GM19025 (cell line): ENCODE measurements at regions not wholly inside any gene's neighbourhood (a gene's known extent, or its start where the extent isn't known, plus 50 kb on each side); places are given as distances from the start of the nearest gene placed in this dataset.

Experiments
- ATAC-seq: cut with Tn5 transposase; IDR thresholded peaks from one replicate; pipeline ENCODE4 v1.9.1; 2021; ENCODE audit warnings: mild to moderate bottlenecking, low read depth, moderate library complexity; ENCODE audit not compliant: unreplicated experiment

DNA sequence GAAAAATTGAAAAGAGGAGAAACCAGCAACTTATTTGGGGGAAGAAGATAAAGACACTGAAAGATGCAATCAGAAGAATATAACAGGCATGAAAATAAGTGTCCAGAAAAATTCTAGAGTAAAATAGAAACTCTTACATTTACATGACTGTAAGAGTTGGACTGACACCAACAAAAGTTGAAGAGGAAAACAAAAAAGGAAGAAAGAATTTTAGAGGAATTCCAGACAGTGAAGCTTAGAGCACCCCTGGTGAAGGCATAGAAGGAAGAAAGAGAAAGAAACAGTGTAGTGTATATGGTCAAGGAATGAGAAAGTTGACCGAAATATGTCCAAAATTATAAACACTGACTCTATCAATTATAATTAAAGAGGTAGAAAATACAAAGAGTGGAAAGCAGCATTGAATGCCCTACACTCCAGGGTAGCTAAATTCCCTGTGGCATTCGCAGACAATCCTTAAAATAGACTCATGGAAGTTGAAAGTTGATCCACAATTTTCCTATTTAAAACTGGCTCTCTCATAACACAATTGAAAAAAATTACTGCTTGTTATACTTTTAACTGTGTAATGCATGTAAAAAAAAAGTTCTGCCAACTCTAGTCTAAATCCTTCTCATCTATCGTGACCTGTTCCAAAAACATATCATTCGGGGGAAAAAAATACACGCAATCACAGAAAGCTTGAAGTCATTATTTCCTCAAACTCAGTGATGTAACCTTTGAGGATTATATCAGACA is 102.6 kb upstream of the ABI3BP start:
- ATAC-seq = no peak

DNA sequence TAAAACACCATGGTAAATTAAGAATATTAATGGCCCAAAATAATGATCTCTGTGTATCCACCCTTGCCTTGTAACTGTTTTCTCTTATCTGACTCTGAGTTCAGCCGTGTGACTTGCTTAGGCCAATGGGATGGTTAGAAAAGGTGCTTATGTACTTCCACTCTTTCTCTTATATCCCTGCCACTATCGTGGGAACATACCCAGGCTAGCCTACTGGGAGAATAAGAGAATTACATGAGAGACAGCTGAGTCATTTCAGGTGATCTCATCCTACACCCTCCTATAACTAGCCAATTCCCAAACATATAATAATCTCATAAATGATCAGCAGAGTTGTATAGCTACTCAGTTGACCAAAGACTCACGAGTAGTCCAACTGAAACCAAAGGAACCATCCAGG is 98.3 kb upstream of the ABI3BP start:
- ATAC-seq = no peak

DNA sequence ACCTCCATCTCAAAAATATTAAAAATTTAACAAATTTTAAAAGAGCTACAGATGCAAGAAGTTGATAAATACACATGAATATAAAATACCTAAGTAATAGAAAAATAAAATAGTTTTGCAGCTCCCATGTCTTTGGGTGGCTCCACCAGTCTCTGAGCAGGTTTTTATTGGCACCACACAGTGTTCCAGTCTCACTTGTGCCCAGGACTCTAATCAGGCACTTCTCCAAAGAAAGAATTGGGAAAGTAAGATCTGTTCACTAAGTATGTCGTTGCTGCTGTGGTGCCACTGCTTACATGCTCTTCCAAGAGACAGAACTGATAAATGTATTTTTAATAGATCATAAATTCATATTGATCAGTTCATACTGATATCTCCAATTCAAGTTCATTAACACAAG is 92.5 kb upstream of the ABI3BP start:
- ATAC-seq = no peak

DNA sequence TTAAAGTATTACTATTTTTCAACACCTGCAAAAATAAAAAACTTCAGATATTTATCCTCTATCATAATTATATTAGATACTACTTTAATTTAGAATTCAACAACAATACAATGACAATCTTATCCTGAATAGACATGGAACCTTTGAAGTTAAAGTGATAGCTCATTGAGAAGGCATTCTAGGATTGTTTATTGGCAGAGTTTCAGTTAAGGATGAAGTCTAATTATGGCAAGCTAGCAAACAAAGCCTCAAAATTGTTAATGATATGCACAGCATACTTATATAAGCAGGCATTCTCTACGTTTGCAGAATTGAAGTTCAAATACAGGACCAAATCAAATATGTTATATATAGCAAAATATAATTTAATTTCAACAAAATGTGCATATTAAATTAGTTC is 91.2 kb upstream of the ABI3BP start:
- no peak for ATAC-seq

DNA sequence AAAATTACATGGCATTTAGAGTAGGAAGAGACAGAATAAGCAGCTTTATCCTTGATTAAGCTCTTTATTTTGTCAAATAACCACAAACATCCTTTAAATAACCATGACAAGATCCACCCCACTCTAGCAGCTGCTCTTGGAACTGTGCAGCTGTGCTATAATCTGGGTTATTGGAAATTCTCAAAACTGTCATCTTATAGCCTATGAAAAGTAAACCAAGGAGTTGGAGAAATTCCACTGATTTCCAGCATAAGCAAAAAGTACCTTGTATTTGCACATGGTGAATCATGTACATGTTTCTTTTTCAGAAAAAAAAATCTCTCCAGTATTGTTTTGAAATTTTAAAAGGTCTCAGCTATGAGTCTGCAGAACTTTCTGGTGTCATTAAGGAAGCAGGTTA is 88.8 kb upstream of the ABI3BP start:
- no peak for ATAC-seq

DNA sequence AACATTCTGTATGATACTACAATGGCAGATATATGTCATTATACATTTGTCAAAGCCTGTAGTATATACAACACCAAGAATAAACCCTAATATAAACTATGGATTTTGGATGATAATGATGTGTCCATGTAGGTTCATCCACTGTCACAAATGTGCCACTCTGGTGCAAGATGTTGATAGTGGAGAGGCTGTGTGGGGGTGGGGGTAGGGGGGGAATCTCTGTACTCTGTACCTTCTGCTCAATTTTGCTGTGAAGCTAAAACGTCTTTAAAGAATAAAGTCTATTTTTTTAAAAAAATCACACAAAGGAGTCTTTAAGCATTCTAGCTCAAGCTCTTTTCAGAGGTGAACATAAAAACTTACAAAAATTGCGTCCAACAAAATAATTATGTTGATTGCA is 88.2 kb upstream of the ABI3BP start:
- ATAC-seq = no peak

DNA sequence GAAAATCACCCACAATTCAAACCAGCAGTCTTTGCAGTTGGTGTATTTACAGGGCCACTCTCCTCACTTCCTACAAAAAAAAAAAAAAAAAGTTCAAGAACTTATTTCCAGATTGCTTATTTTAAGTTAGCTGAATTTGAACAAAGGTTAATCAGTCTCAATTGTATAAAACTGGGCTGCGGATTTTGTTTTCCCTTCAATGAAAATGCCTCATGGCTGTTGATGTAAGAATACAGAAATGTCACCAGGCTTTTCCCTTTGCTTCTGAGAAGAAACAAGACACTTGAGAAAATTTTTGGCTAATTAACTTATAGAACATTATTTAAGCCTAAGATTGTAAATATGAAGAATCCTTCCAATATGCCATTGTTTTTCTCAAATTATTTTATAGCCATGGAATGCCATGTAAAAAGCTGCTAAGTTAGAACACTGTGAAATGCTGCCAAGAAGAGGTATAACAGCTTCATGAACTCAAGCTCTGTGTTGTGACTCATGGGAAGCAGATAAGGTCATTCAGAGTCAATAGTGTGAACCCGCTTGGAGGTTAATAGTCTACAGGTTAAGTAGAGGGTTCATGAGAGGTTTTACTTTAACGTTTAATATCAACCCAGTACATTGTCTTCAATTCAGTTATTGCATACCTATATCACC is 84.3 kb upstream of the ABI3BP start:
- ATAC-seq = no peak

DNA sequence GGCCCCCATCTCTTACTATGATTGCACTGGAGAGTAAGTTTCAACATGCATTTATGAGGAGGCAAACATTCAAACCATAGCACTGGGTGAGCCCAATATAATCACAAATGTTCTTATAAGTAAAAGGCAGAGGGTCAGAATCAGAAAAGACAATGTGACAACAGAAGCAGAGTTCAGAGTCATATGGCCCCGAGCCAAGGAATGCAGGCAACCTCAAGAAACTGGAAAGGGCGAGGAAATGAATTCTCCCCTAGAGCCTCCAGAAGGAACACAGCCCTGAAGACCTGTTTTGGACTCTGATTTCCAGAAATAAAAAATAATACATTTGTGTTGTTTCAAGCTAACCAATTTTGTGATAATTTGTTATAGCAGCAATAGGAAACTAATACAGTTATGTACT is 81.3 kb upstream of the ABI3BP start:
- no peak for ATAC-seq

DNA sequence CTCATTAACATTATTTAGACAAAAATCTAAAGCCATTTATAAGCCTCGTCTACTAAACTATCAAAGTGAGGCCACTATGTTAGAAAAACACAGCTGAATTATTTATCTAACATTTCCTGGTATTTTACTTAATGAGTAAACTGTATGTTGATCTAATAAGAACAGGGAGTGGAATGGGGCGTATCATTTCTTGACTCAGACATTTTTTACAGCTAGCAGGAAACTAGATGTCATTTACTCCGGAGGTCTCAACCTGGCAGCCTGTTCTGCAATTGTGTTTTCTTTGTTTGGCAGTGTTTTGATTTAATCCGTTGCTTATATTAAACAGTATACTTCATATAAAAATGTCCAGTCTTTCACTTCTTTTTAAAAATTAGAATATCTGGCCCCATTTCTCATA is 79.1 kb upstream of the ABI3BP start:
- no peak for ATAC-seq

DNA sequence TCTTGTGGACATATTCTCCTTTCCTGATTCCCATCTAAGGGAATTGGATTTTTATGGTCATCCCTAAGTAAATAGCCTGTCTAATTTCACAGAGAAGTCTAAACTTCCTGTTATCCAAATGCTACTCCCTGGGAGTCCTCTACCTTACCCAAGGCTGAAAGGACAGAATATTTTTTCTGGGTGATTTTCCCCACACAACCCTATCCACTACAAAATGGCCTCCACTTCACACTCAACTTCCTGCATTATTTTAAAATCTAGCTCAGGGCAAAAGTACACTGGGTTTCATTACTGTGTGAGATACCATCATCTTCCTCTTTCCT is 77.5 kb upstream of the ABI3BP start:
- ATAC-seq = no peak

DNA sequence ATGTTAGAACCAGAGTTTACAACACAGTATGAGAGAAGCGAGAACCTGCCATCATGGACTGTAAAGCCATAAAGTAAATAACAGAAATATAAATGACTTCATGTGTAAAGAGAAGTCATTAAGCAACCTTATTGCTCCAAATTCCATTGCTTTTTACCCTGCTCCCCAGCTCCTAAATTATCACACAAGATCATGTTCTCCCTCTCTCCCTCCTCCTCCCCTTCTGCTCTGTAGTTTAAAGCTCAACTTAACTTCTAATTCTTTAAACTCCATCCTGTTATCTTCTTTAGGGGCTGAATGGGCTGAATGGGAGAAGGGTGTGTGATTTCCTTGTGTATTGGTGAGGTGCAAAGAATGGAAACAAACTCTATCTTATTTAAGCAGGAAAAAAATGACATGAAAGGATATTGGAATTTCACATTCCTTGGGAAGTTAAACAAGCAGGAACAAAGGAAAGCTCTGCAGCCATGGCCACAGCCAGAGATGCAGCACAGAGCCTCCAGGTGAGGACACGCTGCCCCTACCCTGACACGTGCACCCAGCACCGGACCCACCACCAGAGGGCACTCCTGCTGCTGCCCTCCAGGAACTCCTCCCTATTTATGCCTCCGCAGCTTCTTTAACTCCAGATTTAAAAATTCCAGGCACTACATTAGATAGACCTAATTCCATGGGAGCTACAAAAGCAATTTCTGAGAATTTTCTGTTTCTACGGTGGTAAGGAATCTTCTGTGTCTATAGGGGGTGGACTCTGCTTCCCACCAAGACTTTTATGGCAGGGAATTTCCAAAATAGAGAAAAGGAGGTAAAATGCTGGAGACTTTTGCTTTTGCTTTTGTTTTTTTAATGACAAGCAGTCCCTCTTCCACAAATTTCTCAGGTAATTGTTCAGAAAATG is 76.9 kb upstream of the ABI3BP start:
- ATAC-seq = peak; percentile 70

DNA sequence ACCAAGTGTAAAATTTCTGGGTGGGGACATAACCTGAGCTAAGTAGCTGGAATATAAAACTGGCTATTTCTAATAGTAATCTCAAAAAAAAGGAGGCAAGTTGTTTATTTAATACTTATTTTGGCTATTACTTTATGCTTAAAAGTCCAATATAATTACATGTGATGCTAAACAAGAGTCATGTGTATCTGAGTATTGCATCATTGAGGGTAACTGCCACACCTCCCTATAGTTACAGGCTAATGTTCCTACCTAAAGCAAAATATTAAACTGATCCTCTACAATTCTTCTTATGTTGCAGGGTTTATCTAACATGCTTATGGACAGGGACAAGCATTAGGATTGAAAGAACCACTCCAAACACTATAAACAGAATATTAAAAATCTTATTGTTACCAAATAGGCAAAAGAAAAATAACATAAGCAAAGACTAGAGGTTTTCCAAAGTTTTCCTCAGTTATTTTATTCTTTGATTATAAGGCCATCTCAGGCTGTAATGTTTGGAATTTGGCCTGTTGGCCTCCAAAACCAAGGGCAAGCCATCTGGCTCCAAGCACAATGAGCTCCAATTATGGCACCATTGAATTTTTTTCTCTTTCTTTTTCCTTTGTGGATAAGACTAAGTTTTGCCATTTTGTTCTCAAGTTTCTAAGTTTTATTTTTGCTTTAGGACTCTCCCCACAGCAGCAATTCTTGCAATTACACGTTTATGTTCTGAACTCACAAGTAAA is 75.8 kb upstream of the ABI3BP start:
- no peak for ATAC-seq

DNA sequence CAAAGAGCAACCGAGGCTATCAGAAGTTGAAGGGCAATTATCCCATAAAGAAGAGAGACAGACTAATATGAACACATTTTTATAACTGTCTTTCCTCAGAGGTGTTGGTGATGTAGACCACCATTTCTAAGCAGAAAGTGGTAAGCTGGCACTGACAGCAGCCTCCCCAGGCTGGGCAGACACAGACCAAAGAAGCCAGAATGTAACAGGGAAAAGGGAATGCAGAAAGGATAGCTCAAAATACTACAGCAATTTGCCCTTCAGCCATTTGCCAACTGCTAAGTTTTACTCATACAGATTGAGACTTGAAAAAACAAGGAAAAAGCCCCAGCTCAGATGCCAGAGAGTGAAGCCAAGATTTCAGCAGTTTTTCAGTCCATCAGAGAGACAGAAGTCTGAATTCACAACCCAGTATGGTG is 73.5 kb upstream of the ABI3BP start:
- ATAC-seq = no peak

DNA sequence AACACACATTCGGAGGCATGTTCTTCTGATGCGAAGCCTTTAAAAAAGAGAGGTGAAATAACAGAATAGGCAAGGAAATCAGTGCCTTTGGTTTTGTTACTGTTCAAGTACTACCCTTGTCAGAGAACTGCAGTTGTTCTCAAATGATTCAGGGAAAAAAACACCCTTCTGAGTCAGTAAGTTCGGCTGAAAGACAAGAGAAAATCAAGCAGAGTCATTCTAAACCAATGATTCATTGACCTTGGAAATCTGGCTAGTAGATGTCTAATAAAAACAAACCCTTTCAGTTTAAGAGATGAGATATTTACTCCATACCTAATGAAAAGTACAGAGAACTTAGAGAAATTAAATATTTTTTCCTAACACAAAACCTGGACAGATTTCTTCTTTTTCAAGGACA is 72.7 kb upstream of the ABI3BP start:
- ATAC-seq = no peak

DNA sequence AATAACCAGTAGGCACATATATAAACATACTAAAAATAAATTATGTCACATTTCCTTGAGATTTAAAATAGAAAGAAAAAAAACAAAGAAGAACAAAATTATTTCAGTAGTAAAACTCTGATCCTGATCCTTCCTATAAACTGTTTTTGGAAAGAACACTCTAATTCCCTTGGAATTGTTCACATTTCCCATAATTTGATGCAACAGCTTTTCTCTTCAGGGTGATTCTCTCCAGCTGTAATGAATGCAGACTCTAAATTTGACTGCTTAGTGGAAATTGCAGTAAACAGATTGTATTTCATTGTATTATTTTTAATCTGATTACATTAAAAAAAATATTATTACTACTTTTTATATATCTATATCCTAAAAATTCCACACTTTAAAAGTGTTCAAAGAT is 70.2 kb upstream of the ABI3BP start:
- no peak for ATAC-seq

DNA sequence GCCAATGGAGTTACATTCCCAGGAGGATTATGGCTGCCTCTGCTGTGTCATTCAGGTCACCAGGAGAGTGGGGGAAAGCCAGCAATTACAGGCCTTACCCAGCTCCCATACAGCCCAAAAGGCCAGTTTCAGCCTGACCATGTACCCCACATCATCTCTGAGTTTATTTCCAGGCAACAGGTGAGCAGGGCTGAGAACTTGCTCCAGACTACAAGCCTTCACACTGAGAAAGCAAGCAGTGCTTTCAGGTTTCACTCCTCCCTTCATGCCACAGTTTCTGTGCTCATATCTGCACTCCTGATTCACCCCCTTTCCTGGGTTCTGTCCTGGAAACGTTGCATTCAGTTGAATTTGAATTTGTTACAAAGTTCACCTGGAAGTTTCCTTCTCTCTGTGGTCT is 68.1 kb upstream of the ABI3BP start:
- no peak for ATAC-seq

DNA sequence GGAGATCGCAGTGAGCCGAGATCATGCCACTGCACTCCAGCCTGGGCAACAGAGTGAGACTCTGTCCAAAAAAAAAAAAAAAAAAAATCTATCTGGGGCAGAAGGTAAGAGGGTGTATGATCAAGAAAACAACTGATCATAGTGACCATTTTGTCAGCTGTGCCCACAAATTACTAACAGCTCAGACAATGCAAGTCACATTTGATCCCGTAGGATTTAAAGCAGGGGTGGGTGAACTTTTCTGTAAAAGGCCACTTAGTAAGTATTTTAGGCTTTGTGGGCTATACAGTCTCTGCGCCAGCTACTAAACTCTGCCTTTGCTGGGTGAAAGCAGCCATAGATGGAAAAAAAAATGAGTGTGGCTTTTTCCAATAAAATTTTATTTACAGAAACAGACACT is 57.6 kb upstream of the ABI3BP start:
- no peak for ATAC-seq

DNA sequence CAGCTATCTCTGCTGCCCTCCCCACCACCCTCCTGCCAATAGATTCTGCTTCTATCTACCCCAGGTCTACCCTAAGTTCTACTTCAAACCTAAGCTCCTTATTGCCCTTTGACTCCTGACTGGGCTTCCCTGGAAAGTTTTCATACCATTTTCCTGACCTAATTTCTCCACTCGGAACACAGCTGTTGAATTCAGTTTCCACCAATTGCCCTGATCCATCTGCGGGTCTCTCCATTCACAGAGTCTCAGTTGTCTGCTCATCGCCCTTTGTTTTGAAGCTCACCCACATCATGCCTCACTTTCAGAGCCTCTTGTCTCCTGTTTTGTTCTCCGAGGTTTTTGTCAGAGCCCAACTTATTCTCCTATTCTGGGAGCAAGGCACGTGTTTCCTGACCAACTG is 56.8 kb upstream of the ABI3BP start:
- ATAC-seq = no peak

DNA sequence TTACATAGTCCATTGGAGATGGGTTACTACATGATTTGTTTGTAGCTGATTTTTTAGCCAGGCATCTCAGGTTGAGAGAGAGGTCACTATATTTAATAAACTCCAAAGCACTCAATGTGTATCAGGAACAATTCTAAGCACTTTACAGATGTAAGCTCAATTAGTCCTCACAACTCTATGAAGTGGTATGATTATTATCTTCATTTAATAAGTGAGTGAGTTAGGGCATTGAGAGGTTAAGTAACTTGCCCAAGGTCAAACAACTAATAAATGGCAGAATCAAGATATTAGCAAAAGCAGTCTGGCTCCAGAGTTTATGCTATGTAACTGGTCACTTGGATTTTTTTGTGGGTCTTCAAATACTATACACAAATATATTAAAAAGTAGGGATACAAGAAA is 56.3 kb upstream of the ABI3BP start:
- no peak for ATAC-seq

DNA sequence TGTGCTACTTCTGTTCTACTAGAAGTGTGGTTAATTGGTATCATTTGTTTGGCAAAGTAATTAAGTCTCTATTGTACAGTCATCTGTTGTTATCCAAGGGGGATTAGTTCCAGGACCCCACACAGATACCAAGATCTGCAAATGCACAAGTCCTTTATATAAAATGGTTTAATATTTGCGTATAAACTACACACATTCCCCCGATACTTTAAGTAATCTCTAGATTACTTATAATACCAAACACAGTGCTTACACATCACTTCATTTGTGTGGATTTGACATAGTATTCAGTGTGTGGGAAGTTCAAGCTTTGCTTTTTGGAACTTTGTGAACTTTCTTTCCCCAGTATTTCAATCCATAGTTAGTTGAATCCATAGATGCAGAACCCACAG is 50.5 kb upstream of the ABI3BP start:
- no peak for ATAC-seq
